Activated T-cell treated with anti-CD3 and anti-CD28 coated beads, Interleukin-2, amount 50 U/mL, for 48 hours (primary cell): ENCODE measurements at regions not wholly inside any gene's neighbourhood (a gene's known extent, or its start where the extent isn't known, plus 50 kb on each side); places are given as distances from the start of the nearest gene placed in this dataset.
"Not testable (repeated sequence)": the region's sequence is repeated elsewhere in the genome, so short reads cannot be mapped to it uniquely, and the experiment has no call there.

ENCODE experiments used
- DNase-seq, 2 experiments: peaks; one replicate each; pipeline ENCODE4 v3.0.0-alpha.2; 2020

DNA sequence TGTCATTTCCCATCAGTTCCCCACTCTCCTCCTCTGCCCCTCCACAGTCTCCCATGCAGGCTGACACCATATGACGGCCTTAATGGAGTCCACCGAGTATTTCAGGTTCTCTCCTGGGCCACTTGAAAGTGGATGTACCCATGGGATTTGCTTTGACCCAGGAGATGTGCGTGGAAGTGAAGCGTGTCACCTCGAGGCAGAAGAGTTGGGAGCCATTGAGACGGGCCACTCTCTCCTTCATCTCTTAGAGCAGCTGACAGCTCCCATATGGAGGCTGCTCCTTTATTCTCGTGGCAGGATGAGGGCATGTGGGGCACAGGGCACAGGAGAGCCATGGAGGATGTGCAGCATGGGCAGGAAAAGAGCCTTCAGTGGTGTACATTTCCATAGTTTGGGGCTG lies 144.7 kb upstream of the CRYM start:
- DNase-seq: not testable (repeated sequence)

DNA sequence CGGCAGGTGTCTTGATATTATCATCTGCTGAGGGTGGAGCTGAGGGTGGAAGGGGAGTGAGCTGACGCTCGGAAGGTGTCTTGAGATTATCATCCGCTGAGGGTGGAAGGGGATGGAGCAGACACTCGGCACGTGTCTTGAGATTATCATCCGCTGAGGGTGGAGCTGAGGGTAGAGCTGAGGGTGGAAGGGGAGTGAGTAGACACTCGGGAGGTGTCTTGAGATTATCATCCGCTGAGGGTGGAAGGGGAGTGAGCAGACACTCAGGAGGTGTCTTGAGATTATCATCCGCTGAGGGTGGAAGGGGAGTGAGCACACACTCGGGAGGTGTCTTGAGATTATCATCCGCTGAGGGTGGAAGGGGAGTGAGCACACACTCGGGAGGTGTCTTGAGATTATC lies 126.6 kb upstream of the CRYM start:
- DNase-seq: not testable (repeated sequence)

DNA sequence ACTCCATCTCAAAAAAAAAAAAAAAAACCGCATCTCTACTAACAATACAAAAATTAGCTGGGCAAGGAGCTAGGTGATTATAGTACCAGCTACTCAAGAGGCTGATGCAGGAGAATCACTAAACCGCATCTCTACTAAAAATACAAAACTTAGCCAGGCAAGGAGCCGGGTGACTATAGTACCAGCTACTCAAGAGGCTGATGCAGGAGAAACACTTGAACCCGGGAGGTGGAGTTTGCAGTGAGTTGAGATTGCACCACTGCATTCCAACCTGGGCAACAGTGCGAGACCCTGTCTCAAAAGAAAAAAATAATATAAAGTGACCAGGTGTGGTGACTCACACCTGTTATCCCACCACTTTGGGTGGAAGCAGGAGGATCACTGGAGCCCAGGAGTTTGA lies 119.8 kb upstream of the CRYM start:
- not testable (repeated sequence) for DNase-seq

DNA sequence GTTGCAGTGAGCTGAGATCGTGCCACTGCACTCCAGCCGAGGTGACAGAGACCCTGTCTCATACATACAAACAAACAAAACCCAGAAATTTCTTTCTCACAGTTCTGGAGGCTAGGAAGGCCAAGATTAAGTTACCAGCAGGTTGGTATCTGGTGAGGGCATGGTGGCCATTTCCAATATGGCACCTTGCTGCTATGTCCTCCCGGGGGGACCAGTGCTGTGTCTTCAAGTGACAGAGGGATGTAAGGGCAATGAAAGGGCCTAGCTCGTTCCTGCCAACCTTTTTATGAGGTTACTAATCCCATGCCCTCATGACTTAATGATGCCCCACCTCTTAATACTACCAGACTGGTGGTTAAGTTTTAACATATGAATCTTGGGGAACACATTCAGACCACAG lies 118.5 kb upstream of the CRYM start:
- DNase-seq: not testable (repeated sequence)

DNA sequence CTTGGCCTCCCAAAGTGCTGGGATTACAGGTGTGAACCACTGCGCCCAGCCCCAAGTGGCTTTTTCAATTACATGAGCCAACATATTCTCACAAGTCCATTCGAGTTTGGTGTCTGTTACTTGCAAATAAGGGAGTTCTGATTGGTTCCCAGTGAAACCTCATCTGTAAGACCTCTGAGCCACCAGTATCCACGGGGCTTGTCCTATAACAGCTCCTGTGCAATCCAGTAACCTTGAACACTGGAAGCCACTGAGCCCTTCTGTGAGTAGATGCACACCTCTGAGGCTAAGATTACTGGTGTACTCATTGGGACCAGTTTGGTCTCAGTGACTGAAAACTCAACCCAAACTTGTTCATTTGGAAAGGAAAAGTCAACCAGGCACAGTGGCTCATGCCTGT lies 112.5 kb upstream of the CRYM start:
- not testable (repeated sequence) for DNase-seq

DNA sequence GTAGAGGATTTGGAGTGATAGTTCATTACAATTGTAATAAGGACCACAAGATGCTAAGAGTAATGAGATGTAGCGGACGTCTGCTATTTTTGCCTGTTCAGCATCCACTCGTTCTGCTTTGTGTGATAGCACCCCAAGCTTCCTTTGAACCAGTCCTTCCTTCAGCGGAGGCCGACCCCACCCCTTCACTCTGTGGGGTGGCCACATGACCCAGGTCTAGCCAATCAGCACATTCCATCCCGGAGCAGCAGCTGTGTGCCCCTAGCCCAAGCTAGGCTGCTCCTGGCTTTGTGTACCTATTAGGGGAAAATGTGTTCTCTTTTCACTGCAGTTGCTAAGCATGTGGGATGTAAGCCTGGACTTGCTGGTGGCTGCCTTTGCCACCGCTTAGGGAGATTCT lies 111.8 kb upstream of the CRYM start:
- DNase-seq: not testable (repeated sequence)

DNA sequence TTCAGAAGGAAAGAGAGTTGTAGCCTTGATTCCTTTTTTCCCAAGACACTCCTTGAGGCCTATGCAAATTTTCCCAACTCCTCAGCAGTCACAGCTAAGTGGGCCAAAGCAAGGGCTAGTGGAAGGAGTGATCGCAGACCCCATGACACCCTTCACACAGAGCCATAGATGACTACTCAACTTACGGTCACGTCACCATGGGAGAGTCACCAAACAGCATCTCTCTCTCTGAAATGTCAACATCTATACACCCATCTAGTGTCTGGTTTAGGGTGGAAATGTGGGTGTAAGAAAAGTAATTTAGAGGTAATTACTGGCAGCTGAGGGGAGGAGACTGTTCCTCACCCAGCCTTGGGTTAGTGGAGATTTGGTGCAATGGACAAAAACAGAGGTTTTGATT lies 109.7 kb upstream of the CRYM start:
- DNase-seq: not testable (repeated sequence)

DNA sequence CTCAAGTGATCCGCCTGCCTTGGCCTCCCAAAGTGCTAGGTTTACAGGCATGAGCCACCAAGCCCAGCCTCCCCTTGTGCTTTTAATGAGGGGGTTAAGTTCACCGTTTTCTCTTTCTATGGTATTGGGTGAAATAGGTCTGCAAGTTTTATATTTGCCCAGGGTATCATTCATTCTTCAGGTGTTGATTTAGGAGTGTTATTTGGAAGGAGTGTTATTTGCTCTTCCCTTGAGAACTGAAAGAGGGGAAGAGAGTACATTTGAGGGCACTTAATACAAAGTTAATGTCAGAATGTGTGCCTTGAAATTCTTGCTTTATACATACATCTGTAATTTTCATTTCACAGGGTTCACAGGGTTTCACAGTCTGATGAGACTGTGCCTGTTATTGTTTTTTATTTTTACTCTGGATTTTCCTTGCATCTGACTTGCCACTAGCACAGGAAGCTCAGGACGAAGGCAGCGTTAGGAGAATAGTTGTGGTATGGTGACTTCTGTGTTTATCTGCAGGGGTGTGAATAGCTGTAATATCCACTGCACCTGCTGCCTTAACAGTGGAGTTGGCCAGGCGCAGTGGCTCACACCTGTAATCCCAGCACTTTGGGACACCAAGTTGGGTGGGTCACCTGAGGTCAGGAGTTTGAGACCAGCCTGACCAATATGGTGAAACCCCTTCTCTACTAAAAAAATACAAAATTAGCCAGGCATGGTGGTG lies 108.3 kb upstream of the CRYM start:
- not testable (repeated sequence) for DNase-seq

DNA sequence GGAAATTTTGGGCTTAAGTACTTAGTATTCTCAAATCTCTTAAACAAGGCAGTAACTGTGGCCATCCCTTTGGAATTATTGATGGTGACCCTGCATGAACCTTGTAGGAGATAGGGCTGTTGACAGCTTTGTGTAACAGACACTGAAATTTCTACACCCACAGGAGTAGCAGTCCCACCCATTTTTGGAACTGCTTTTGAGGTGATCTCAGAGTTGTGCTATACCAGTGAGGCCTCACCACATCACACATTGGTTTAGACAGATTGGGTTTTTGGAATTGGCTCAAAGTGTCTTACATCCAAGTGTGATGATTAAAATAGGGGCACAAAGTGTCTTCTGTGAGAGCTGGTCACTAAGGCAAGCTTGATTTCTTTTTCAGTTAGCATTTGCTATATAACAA lies 105.6 kb upstream of the CRYM start:
- DNase-seq: not testable (repeated sequence)

DNA sequence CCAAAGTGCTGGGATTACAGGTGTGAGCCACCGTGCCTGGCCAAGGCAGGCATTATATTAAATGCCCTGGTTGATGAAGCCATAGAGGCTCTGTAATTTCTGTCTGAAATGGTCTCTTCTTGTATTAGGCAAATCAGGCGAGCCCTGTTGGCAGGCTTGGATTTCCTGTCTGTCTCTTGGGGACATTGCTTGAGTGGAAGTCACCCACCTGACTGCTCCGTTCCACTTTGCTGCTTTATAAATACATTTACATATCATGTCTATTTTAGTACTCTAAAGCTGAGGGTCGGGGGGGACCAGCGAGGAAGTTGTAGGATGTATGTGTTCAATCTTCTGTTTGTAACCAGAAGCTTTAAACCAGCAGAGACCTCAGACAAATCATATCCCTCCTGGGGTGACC lies 101.6 kb upstream of the CRYM start:
- not testable (repeated sequence) for DNase-seq

DNA sequence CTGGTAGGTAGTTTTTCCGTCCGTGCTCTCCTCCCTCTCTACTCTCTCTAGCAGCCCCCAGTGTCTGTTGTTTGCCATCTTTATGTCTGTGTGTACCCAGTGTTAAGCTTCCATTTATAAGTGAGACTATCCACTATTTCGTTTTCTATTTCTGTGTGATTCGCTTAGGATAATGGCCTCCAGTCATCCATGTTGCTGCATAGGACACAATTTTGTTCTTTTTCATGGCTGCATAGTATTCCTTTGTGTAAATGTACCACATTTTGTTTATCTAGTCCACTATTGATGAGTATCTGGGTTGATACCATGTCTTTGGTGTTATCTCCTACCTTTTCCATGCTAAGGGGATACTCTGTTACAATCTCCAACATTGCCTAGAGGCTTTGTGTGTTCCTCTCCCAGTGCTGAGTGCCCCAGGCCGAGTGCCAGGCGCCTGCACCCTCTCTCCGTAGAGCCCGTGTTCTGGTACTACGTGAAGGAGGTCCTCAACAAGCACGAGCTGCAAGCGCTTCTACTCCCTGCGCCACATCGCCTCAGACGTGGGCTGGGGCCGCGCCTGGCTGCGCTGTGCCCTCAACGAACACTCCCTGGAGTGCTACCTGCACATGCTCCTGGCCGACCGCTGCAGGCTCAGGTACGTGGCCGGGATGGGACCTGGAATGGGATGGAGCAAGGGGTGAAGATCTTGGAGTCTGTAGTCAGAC lies 98.3 kb upstream of the CRYM start:
- DNase-seq: not testable (repeated sequence)

DNA sequence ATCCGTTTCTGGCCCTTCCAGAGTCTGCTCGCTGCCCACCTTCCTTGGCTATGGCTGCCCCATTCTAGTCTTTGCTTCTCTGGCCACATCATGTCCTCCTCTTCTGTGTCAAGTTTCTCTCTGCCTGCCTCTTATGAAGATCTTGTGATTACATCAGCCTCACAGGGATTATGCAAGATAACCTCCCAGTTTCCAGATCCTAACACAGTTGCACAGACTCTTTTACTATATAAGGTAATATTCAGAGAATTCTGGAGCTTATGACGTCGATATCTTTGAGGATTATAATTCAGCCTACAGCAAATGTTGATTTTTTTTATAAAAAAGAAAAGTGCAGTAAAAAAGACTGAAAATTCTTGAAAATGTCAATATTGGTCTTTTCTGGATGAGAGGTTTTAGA lies 97.2 kb upstream of the CRYM start:
- not testable (repeated sequence) for DNase-seq

DNA sequence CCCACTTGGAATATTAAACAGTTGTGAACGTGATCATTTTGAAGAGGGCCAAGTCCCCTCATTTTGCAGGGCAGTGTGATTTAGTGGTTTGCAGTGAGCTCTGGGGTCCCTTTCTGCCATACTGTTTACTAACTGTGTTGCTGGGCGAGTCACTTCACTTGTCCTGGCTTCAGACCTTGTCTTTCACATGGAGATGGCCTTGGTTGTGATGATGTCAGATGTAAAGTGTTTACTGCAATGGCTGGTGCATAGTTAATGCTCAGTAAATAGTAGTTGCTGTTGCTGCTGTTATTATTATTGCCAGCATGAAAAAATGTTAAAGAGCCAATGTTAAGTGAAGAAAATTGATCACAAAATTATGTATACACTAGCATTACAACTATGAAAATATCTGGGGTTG lies 95.4 kb upstream of the CRYM start:
- not testable (repeated sequence) for DNase-seq

DNA sequence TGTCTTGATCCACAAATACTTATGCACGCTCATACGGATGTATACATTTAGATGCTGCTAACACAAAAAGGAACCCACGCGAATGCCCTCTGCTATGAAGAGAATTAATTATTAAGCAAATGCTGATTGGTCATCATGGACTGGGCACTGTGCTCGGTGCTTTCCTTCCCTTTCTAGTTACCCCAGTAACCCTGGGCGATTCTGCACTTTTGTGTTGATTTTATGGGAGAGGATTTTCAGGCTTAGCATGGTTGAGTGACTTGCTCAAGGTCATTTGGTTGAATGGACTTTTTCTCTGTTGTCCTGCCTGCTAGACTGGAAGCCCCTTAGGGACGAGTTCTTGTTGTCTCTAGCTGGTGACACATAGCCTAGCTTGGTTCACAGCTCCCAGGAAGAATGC lies 94.8 kb upstream of the CRYM start:
- not testable (repeated sequence) for DNase-seq

DNA sequence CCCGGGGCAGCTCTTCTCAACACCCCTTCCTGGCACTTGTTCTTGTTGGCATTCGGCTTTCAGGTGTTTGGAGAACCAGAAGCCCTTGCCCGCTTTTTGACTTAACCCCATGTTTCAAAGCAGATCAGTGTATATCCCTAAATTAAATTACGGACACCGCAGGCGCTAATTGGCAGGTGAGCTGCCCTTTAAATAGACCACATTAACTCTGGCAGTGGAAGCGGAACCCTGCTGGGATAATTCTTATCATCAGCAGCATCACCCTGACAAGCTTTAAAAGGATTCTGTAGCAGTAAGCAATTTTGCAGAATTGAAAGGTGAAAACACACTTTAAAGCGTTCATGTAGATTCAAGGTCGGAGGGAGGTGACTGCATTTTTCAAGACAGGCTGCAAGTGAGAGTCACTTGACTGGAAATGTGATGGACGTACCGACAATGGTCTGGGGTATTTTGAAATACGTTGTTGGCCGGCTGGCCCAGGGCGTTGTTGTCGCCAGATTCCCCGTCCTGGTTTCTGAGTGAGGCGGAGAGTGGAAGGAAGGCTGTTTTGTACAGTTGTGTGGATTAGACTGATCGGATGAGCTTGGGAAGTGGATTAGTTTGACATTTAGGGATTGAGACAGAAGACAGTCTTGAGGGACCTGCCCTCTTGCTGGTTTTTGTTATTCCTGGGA lies 94.2 kb upstream of the CRYM start:
- DNase-seq: not testable (repeated sequence)

DNA sequence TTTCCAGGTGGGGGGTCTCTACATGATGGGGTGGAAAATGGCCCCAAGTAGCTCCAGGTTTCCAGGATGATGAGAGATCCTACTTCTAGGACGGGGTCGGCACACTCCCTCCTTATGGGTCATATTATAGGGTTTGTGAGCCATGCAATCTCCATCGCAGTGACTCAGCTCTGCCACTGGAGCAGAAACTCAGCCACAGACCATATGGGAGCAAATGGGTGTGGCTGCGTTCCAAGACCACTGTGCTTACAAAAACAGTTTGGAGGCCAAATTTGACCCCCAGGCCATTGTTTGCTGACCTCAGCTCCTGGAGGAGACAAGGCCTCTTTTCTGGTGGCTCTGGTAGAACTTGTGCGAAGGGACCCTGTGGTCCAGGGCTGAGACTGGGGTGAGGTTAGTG lies 92.7 kb upstream of the CRYM start:
- not testable (repeated sequence) for DNase-seq

DNA sequence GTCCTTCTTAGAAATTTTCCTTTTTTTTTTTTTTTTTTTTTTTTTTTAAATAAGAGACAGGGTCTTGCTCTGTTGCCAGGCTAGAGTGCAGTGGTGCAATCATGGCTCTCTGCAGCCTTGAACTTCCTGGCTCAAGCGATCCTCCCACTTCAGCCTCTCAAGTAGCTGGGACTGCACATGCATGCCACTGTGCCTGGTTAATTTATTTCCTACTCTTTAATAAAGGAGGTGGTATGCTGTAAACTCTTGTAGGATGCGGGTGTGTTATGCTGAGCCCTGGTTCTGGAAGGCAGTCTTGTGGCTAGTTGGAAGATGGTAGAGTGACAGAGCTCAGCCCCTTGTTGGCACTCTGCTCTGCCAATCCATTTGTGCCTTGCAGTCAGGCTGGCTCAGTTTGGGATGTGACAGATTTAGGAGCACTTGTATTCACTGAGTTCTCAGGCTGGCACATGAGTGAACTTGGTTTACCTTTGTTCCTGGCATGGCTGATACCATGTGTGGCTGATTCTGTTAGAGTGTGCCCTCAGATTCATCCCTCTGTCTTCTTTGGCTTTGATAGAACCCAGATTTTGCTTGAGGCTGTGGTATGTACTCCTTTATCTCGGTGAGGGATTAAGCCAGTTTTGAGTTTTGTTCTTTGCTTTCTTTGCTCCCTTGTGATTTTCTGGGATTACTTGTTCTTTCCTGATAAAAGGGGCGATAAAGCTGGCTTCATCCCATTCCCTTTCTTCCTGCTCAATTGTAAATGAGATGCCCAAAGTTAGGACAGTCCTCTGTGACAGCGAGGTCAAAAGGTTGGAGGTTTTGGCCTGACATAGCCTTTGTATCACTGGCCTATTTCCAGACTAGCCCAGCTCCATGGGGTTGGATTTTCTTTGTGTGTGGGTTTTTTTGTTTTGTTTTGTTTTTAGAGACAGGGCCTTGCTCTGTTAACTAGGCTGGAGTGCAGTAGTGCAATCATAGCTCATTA lies 91.2 kb upstream of the CRYM start:
- DNase-seq: not testable (repeated sequence)

DNA sequence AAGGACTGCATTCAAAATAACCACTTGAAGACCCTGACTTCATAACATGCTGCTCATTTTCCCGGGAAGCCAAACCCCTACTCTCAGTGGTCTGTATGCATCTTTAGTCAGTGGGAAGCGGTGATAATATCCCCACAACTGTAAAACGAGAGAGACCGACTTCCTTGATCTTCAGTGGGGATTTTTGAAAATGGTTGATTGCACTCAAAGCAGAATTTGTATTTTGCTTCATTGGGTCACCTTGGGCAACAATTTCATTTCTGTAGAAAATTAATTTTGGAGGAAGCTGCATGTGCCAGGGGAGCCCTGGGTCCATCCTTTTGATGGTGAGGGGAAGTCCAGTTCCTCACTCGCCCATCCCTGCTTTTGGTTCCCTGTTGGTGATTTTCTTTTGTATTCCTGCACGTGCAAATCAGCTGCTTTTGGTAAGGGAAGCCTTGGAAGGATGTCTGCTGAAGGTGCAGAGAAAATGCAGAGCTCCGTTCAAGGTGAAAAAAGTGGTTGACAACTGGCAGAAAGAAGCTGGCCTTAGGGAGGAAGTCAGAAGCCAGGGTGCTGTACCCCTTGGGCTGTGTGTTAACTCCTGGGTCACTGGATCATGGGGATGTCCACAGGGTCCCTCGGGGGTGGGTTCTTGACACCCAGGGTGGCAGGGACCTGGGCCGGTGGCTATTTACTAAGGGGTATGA lies 89.8 kb upstream of the CRYM start:
- DNase-seq: not testable (repeated sequence)

DNA sequence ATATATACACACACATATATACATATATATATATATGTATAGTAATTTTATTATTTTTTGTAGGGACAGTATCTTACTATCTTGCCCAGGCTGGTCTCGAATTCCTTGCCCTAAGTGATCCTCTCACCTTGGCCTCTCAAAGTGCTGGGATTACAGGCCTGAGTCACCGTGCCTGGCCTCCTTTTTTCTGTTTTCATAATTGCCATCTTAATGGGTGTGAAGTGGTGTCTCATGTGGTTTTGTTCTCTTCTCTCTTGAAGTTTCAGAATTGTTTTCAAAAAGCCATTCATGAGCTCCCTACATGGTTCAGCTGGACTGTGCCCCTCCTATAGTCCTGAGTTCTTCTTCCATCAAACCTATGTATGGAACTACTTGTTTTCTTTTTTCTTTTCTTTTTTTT lies 88.9 kb upstream of the CRYM start:
- peak in 1 of 2 experiments; percentile 36 for DNase-seq

DNA sequence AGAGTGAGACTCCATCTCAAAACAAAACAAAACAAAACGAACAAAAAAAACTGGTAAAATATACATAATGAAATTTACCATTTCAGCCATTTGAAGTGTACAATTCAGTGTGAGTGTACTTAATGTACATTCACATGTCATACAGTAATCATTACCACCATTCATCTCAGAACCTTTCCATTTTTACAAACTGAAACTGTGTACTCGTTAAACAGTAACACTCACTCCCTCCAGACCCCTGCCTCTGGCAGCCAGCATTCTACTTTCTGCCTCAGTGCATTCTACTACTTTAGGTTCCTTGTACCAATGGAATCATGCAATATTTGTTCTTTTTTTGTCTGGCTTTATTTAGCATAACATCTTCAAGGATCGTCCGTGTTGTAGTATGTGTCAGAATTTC lies 87.5 kb upstream of the CRYM start:
- not testable (repeated sequence) for DNase-seq

DNA sequence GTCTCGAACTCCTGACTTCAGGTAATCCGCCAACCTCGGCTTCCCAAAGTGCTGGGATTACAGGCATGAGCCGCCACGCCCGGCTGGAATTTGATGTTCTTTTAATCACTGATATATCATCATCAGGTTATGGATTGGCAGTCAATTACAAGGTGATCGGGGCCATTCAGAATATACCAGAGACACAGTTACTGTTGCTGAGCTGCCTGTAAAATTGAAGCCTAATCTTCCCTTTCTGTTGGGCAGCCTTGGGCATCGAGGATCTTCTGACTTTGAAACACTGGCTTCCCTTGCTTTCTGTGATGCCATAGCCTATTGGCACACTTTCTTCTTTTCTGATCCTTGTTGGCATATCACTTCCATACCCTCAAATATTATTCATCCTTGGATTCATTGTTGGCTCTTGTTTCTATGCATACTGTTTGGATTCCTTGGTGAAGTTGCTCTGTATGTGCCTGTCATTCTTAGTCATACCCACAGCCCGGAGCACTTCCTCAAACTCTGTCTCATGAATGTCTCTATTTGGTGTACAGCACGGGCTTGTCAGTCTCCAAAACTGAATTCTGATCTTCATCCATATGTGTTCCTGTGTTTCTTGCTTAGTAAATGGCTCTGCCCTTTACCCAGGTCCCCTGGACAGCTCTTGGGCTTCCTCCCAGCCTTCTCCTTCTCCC lies 85.6 kb upstream of the CRYM start:
- DNase-seq: not testable (repeated sequence)
